Stomach (tissue), 4 donors: ENCODE measurements at regions not wholly inside any gene's neighbourhood (a gene's known extent, or its start where the extent isn't known, plus 50 kb on each side); places are given as distances from the start of the nearest gene placed in this dataset.

Source experiments
- CTCF ChIP-seq, 7 experiments: fragments of 450-650 bp in 4 of 7; fragments of 200-600 bp in 3 of 7; sonication (generic) in 3 of 7; IDR thresholded peaks; one replicate each; pipeline ENCODE4 v1.5.1; 2016 to 2019; ENCODE audit warnings: antibody characterized with exemption in 7 of 7, control low read depth in 2 of 7, mild to moderate bottlenecking in 1 of 7
- POLR2A ChIP-seq, 4 donors: fragments of 450-650 bp; IDR thresholded peaks; one replicate each; pipeline ENCODE4 v1.6.1; 2016; ENCODE audit warnings: antibody characterized with exemption in 4 of 4, control low read depth in 2 of 4, mild to moderate bottlenecking in 1 of 4, moderate library complexity in 1 of 4
- POLR2AphosphoS5 ChIP-seq, 3 donors: sonication (generic); formaldehyde crosslinking; IDR thresholded peaks; one replicate each; pipeline ENCODE4 v1.6.1; 2016; ENCODE audit warnings: antibody characterized with exemption in 3 of 3

- TF ChIP-seq CTCF (IDR thresholded peaks at IDR 0.05), result no peak
- TF ChIP-seq POLR2A (IDR thresholded peaks at IDR 0.05), result no peak
- no peak for TF ChIP-seq POLR2AphosphoS5 (IDR thresholded peaks at IDR 0.05)
These were observed 137.6 kb upstream of the PPFIA2 start for GRCh38 chr12:81896771-81897170.
